Nephron (organoid): ENCODE measurements at regions not wholly inside any gene's neighbourhood (a gene's known extent, or its start where the extent isn't known, plus 50 kb on each side); places are given as distances from the start of the nearest gene placed in this dataset.

Experiments used
- H3K27ac Mint-ChIP-seq, 3 experiments: 2 replicates each; pipeline ENCODE4 v1.8.0; 2020; ENCODE audit warnings: mixed read lengths in 3 of 3, mild to moderate bottlenecking in 2 of 3, moderate library complexity in 1 of 3
- H3K27me3 Mint-ChIP-seq: 2 replicates; pipeline ENCODE4 v1.8.0; 2021; ENCODE audit warnings: low read depth, mild to moderate bottlenecking, moderate library complexity, mixed read lengths
- H3K36me3 Mint-ChIP-seq: 2 replicates; pipeline ENCODE4 v1.8.0; 2020; ENCODE audit warnings: low read depth, mixed read lengths
- H3K4me1 Mint-ChIP-seq: 2 replicates; pipeline ENCODE4 v1.8.0; 2020; ENCODE audit warnings: mixed read lengths
- H3K4me3 Mint-ChIP-seq, 3 experiments: 2 replicates each; pipeline ENCODE4 v1.8.0; 2020; ENCODE audit warnings: mild to moderate bottlenecking in 3 of 3, mixed read lengths in 3 of 3, moderate library complexity in 2 of 3
- H3K9me3 Mint-ChIP-seq: 2 replicates; pipeline ENCODE4 v1.8.0; 2020; ENCODE audit warnings: mixed read lengths
- CTCF ChIP-seq, 3 experiments: fragments of 200-600 bp; sonication (generic); IDR thresholded peaks; one replicate each; pipeline ENCODE4 v1.5.0; 2021; ENCODE audit warnings: antibody characterized with exemption in 3 of 3; ENCODE audit not compliant: unreplicated experiment in 3 of 3

GRCh38 chr13:34640993-34641330 lies 301.1 kb upstream of the NBEA start:
- Mint-ChIP-seq H3K4me3 (no peak overlapping the region), H3K9me3 (no peaks in the 10 kb centered on the region), H3K36me3 (no peaks in the 10 kb centered on the region), H3K27me3 (no peaks in the 10 kb centered on the region), H3K4me1 (peaks cover 39% of the 10 kb centered on the region), H3K27ac (peak overlapping the region; percentile 3 to 54 (median 19))
- TF ChIP-seq CTCF (IDR thresholded peaks at IDR 0.05; ENCODE audit: unreplicated experiment in 3 of 3), result no peak

- peaks cover under 1% of the 10 kb centered on the region for H3K36me3 Mint-ChIP-seq
- H3K9me3 Mint-ChIP-seq, result peaks cover 10% of the 10 kb centered on the region
- H3K4me1 Mint-ChIP-seq, result no peaks in the 10 kb centered on the region
- no peak overlapping the region for H3K4me3 Mint-ChIP-seq
- no peak overlapping the region for H3K27ac Mint-ChIP-seq
- TF ChIP-seq CTCF (IDR thresholded peaks at IDR 0.05; ENCODE audit: unreplicated experiment in 3 of 3), result no peak
- no peaks in the 10 kb centered on the region for H3K27me3 Mint-ChIP-seq
Measured at GRCh38 chr13:34647379-34648150, 294.5 kb upstream of the NBEA start.

GRCh38 chr13:34654203-34654602 lies 287.9 kb upstream of the NBEA start:
- Mint-ChIP-seq H3K27ac (peak overlapping the region in 2 of 3 experiments; percentile 7 to 54), H3K4me3 (no peak overlapping the region), H3K27me3 (peaks cover 4% of the 10 kb centered on the region), H3K9me3 (peaks cover 19% of the 10 kb centered on the region), H3K4me1 (peaks cover 27% of the 10 kb centered on the region), H3K36me3 (peaks cover 6% of the 10 kb centered on the region)
- TF ChIP-seq CTCF (IDR thresholded peaks at IDR 0.05; ENCODE audit: unreplicated experiment in 3 of 3), result no peak

GRCh38 chr13:34654647-34655046 lies 287.4 kb upstream of the NBEA start:
- Mint-ChIP-seq H3K27me3 (peaks cover 4% of the 10 kb centered on the region), H3K9me3 (peaks cover 19% of the 10 kb centered on the region), H3K27ac (peak overlapping the region in 2 of 3 experiments; percentile 7 to 54), H3K4me1 (peaks cover 27% of the 10 kb centered on the region), H3K4me3 (no peak overlapping the region), H3K36me3 (peaks cover 6% of the 10 kb centered on the region)
- no peak for TF ChIP-seq CTCF (IDR thresholded peaks at IDR 0.05; ENCODE audit: unreplicated experiment in 3 of 3)

- H3K36me3 Mint-ChIP-seq, result peaks cover 6% of the 10 kb centered on the region
- peaks cover 4% of the 10 kb centered on the region for H3K27me3 Mint-ChIP-seq
- H3K9me3 Mint-ChIP-seq, result peaks cover 19% of the 10 kb centered on the region
- no peak overlapping the region for H3K4me3 Mint-ChIP-seq
- peaks cover 27% of the 10 kb centered on the region for H3K4me1 Mint-ChIP-seq
- no peak for TF ChIP-seq CTCF (IDR thresholded peaks at IDR 0.05; ENCODE audit: unreplicated experiment in 3 of 3)
- H3K27ac Mint-ChIP-seq, result peak overlapping the region in 1 of 3 experiments; percentile 50
Measured at GRCh38 chr13:34655554-34655953, 286.5 kb upstream of the NBEA start.

- Mint-ChIP-seq H3K27ac (peak overlapping the region; percentile 49 to 73 (median 71)), H3K9me3 (peaks cover 12% of the 10 kb centered on the region), H3K27me3 (peaks cover 4% of the 10 kb centered on the region), H3K4me3 (no peak overlapping the region), H3K36me3 (peaks cover 4% of the 10 kb centered on the region), H3K4me1 (peaks cover 27% of the 10 kb centered on the region)
- TF ChIP-seq CTCF (IDR thresholded peaks at IDR 0.05; ENCODE audit: unreplicated experiment in 3 of 3), result no peak
Measured at GRCh38 chr13:34657716-34658115, 284.4 kb upstream of the NBEA start.
